Stimulated activated CD4-positive, alpha-beta T cell treated with anti-CD3 and anti-CD28 coated beads, Interleukin-1b, Interleukin-23, amount 100 ng/mL, for 4 hours (primary cell): ENCODE measurements at regions not wholly inside any gene's neighbourhood (a gene's known extent, or its start where the extent isn't known, plus 50 kb on each side); places are given as distances from the start of the nearest gene placed in this dataset.
"Not testable (repeated sequence)": the region's sequence is repeated elsewhere in the genome, so short reads cannot be mapped to it uniquely, and the experiment has no call there.

Experiments
- DNase-seq, 2 donors: peaks; one replicate each; pipeline ENCODE4 v3.0.0-alpha.2; 2020; ENCODE audit warnings: low read depth in 2 of 2

DNA sequence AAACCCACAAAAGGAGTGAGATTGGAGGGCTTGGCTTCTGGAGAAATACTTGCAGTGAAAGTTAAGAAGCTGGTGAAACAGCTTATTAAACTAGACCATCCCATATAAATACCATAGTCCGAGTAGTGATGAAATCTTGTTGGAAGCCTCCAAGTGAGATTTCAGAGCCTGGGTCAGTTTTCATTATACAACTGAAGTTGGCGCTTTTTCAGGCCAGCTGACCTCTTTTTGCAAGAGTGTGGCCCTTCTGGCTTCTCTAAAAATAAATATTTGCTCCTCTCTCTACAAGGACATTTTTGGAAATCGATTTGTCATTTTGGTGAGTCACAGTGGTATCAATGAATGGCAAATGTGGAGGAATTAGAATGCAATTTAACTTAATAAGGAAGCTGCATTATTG, 51.2 kb upstream of the THRB start:
- DNase-seq = no peak

DNA sequence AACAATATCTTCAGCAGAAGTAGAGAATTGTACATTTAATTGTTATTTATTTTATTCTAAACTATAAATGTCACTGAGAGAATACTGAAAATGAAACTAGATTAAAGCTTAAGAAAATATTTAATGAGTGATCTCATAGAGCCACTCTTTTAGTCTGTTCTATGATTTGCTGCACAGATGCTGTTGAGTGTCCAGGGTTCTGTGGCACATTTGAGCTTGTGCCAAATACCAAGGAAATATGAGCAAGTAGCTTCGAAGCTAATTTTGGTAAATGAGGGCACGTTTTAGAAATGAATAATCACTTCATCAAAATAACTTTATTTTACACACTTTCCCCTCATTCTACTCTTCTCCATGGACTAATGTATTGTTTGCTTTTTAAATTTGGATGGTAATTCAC, 53.6 kb upstream of the THRB start:
- no peak for DNase-seq

DNA sequence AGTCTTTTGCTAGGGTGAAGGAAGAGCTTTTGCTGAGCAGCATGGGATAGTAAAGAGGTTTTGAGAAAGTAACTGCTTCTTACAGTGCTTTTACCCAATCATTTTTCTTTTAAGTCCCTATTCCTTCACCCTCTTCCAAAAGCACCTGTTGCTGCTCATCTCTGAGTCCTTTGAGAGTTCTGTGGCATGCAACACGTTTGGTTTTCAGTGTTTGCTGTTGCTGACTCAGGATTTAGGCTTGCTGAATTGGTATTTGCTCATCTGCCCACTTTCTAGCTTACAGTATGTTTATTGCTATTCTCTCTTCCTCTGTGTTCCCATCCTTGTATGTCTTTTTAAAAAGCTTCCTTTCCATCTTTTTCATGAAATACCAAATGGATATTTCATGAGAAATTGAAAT, 55.9 kb upstream of the THRB start:
- no peak for DNase-seq

DNA sequence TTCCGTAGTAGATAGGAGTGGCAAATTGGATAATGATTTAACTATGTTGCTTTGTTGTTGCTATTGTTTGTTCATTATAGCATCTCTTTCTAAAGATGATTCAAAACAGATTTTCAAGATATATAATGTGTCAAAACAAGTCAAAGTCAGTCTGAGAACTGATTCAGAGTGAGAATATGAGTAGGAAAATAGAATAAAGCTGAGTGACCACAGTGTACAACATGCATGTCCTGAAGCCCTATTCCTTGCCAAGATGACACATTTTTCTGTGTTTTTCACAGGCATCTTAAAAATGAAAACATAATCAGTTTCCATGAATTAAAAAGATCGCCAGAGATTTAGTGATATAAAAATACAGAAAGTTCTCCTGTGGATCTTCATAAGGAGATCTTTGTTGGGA, 57.0 kb upstream of the THRB start:
- DNase-seq = no peak

DNA sequence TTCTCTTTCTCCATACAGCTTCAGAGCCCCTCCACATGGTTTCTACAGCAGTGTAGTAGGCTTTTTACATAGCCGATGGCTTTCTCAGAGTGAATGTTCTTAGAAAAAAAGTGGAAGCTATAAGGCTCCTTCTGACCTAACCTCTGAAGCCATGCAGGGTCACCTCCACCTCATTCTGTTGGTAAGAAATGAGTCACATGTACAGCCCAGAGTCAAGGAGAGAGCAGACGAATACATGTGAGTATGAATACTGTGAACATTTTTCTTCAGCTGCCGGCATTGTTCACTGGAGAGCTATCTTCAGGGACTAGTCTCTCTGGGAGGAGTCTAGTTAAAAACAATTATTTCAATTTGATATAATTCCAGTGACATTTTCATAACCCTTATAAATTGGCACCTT, 68.2 kb upstream of the THRB start:
- DNase-seq = no peak

DNA sequence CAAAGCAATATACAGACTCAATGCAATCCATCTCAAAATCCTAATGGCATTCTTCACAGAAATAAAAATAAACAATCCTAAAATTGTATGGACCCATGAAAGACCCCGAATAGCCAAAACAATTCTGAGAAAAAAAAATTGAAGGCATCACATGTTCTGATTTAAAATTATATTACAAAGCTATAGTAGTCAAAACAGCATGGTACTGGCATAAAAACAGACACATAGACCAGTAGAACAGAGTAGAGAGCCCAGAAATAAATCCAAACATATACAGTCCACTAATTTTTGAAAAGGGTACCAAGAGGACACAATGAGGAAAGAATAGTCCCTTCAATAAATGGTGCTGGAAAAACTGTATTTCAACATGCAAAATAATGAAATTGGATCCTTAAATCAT, 70.4 kb upstream of the THRB start:
- DNase-seq = no peak

DNA sequence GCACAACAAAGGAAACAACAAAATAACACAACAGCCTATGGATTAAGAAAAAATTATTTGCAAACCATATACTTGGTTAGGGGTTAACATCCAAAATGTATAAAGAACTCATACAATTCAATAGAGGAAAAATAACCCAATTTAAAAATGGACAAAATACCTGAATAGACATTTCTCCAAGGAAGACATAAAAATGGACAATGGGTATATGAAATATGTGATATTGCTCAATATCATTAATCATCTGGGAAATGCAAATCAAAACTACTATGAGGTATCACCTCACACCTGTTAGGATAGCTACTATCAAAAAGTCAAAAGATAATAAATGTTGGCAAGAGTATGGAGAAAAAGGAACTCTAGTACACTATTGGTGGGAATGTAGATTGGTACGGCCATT, 71.0 kb upstream of the THRB start:
- DNase-seq = no peak

DNA sequence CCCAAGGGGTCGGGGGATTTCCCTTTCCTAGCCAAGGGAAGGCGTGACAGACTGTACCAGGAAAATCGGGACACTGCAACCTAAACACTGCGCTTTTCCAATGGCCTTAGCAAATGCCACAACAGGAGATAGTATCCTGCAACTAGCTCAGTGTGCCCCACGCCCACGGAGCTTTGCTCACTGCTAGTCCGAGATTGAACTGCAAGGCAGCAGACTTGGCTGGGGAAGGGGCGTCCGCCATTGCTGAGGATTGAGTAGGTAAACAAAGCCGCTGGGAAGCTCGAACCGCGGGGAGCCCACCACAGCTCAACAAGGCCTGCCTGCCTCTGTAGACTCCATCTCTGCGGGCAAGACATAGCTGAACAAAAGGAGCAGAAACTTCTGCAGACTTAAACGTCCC, 72.3 kb upstream of the THRB start:
- no peak for DNase-seq

DNA sequence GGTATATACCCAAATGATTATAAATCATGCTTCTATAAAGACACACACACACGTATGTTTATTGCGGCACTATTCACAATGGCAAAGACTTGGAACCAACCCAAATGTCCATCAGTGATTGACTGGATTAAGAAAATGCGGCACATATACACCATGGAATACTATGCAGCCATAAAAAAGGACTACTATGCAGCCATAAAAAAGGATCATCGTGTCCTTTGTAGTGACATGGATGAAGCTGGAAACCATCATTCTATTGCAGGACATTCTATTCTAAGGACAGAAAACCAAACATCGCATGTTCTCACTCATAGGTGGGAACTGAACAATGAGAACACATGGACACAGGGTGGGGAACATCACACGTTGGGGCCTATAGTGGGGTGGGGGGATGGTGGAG, 77.8 kb upstream of the THRB start:
- not testable (repeated sequence) for DNase-seq

DNA sequence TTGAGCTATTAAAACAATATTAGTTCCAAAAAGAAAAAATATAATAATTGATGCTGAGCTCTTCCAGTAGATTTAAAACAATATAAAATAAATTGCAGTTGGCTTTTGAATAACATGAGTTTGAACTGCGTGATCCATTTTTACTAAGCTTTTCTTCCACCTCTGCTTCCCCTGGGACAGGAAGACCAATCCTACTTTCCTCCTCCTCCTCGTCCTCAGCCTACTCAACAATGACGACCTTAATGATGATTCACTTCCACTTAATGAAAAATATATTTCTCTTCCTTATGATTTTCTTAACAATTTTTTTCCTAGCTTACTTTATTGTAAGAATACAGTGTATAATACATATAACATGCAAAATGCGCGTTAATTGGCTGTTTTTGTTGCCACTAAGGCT, 78.9 kb upstream of the THRB start:
- no peak for DNase-seq

DNA sequence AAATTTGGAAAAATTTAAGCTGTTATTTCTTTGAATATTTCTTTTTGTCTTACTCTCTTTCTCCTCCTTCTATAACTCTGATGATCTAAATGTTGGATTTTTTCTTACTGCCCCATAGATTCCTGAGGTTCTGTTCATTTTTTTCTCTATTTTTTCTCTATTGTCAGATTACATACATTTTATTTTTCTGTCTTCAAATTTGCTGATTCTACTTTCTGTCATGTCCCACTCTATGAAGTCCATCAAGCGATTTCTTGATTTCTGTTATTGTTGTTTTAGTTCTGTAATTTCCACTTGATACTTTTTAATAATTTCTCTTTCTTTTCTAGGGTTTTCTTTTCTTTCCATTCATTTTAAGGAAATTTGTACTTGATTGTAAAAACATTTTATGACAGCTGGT, 83.7 kb upstream of the THRB start:
- DNase-seq = no peak

DNA sequence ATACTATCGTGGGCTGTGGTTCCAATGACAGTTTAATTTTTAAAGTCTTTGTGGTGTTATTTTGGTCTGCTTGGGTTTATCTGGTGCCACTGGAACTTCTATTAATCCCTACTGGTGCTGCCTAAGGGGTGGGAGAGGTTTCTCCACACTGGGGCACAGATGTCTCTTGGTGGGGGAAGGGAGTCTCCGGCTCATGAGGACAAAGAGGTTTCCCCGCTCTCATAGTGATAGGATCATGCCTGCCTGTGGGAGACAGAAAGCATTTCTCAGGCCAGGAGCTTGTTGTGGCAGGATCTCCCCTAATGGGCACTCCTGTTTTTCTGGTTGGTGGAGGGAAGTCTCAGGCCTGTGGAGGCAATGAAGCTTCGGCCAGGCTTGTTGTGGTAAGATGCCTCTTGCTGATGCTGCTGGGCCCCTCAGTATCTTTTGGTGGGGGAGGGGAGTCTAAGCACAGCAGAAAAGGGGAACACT, 84.3 kb upstream of the THRB start:
- DNase-seq = no peak

DNA sequence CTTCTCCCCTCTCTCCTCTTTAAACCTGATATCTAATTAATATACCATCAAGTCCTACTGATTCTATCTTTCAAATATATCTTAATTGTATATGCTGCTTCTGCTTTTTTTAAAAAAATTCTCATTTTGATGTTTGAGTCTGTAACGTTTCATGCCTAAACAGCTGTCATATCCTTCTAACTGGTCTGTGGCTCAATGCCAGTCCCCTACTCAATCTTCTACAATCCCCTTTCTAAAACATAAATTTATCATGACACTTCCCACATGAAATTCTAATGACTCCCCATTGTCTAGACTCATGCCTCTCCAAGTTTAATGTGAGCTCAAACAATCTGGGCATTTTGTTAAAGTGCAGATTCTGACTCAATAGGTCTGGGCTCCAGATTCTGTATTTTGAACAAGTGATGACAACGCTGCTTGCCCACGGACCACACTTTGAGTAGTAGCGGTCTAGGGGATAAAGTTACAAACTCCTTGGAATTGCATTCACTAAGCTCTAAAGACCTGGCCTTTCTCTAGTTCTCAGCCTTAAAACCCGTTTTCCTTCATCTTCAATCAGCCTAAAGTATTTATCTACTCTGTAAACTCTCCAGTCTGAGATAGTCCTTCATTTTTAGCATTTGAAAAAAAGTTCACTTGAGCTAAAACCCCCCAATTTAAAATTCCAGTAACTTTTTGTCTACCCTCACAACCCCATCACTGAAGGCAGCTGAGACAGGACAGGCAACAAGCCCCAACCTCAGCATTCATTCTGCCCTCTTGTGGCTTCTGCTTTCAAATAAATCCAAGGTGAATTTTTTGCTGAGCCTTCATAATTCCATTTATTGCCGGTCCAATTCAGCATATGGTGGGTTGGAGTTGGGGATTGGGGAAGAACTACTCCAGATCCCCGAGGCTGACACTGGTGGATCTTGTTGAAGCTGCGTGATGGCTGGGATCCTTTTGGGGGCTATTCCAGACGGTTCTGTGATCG, 88.1 kb upstream of the THRB start:
- DNase-seq = no peak

DNA sequence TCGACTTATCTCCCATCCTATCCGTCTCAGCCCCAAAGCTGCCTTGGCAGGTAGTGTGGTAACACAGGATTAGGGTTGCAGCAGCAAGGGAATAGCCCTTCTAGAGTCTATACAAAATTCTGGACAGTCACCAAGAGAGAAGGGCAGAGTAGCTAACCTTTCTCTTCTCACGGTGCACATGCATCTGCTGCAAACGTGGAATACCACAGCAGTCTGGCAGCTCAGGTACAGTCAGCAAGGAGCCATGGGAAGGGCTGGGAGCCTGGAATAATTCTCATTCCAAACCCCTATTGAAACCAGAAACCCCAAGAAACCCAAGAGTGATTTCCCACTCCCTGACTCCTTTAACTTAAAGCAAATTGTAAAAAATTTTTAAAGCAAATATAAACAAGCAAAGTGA, 92.3 kb upstream of the THRB start:
- no peak for DNase-seq

DNA sequence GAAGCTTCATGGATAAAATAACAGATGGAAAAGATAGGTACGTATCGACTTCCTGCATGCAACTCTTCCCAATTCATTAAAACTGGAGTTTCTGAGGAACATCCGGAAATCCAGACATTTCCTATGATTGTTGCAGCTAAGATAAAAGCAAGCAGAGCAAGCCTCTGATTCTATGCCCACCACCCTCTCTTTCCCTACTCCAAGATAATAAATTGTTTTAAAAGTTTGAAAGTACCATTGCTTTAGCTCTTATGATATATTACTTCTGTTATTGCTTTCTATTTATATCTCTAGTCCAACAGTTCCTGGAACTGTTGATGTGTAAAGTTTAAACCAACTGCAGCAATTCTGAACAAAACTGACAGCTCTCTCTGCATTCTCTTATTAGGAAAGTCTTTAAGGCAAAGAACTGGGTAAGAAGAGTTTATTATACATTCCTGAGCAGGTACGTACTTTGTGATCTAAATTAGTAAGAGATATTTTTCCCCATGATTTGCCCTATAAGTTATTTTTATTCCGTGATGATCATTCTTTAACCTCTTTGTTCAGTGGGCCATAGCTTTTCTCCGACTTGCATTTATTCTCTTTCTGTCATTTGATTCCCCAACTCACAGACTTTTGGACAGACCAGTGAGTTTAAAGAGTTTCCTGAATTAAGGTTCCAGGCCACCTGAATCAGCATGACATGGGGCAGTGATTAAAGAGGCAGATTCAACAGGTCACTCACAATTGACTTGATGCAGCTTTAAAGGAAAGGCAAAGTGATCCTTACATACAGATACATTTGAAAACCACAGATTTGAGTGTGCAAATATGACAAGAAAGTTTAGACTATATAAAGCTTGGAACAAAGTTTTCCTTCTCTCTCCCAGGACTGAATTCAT, 94.2 kb upstream of the THRB start:
- DNase-seq = no peak

DNA sequence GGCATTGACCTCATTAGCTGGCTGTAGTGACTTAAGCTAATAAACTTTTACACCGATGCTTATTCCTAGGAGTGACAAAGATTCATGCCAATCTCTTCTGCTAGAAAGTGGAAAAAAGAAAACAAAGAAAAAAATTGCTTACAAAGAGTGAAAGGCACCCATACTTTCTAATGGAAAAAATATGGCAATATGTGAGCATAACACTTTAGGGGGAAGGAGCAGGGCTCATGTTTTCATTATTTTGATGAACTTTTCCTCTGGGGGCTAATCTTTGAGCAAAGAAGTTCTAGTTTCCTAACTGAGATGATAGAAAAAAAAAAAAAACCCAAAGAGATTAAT, 94.8 kb upstream of the THRB start:
- DNase-seq = no peak

DNA sequence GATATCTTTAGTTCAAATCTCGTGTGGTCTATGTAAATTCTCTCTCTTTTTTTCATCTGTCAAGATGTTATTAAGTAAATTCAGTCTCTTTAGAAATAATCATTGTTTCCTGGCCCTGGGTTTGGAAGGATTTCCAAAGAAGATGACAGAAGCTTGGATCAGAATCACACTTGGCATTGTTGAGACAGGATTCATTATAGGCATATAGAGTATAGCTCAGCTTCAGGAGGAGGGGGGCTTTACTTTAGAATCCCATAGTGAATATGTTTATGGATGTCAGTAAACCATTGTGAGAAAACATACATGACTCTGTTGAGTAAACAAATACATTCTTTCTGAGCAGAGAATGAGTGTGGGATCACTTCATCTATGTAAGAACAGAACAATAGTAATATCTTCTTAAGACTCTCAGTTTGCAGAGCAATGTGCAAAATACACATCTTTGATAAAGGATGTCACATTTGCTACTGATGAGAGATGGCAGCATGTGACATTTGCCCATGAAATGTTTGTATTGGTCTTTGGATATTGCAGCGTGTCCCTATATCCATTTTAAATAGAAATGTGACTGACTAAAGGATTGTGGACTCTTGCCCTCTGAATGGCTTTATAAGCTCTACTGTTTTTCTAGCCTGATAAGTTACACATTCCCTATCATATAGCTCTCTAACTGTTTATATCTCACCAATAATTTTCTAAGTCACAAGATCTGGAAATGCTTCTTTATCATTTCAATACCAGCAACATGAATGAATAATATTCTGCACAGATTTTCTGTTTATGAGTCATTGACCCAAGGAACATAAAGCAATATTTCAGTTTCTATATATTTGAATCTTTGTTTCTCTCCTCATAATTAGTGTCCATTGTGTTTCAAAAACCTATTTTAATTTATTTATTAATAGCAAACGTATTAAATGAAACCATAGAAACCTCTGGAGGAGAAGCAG, 95.6 kb upstream of the THRB start:
- DNase-seq = no peak

DNA sequence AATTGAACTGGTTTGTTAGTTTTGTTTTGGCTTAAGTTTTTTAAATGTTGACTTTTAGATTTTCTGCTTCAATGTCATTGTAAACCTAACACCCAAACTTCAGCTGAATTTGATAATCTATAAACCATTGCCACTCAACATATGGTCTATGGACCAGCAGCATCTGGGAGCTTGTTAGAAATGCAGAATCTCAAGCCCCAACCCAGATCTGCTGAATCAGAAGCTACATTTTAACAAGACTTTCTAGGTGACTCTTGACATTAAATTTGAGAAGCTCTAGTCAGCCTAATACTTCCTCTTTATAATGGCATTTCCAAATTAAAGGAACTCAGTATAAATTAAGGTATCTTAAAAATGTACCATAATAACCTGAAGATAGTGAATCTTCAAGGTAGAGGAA, 96.5 kb upstream of the THRB start:
- no peak for DNase-seq

DNA sequence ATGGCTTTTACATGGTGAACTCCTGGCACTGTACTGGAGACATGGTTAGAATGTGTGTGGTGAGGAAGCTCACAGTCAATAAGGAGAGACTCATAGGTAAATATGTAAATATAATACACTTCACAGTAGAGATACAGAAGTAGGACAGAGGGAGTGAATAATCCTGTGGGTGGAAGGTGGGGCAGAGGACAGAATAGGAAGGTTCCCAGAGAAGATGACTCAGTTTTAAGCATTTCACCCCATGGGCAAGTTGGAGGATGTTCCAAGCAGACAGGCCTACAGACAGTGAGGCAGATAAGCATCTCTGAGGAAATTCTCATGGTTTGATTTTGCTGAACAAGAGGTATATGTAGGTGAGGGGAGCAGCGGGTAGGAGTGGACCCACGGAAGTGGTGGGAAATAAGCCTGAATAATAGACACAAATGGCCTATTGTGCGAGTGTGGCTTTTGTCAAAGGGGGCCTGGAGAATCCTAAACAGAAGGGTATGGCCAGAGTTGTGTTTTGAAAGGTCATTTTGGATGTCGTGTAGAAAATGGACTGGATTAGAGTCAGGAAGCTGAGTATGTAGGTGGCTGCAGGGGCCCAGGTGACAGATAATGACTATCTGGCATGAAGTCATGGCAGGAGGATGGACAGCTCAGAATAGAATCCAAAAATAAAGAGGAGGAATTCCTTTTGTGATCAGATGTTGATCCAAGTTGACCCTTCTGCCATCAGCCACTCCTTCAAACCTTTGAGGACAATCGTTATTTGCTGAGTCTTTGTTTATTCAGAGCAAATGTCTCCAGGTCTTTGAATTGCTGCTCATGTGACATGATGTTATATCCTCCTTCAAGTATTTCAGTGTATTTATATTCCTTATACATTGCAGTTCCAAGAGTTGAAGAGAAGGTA, 97.3 kb upstream of the THRB start:
- no peak for DNase-seq

DNA sequence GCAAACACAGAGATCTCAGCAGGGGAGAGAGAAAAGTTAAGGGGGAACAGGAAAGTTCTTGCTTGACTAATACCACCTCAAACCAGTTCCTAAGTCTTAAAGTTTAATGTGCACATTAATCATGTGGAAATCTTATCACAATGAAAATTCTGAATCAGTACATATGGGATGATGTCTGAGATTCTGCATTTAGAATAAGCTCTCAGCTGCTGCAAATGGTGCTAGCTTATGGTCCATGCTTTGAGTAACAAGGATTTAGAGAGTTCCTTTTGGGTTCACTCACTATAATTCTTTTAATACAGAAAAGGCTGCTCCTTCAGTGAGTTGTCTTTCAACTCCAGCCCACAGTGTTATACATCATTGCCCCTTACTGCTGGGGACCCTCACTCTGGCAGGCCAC, 99.5 kb upstream of the THRB start:
- no peak for DNase-seq

DNA sequence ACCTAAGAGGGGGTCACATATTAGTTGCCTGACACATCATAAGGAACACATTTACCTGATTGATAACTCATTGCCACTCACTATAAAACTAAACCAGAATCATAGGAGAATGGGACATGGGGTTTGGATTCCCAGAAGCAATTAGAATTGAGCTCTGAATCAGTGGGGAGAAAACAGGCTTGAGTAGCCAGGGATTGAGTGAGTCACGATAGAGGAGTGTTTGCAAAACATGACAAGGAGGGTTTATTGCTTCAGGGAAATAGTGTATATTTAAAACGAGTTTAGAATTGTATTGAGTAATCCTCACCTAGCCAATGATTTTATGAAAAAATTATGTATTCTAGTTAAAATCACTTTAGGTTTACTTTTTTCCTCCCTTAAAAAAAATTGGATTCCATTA, 101.1 kb upstream of the THRB start:
- DNase-seq = no peak
